ENCODE measurements at regions not wholly inside any gene's neighbourhood (a gene's known extent, or its start where the extent isn't known, plus 50 kb on each side); places are given as distances from the start of the nearest gene placed in this dataset.

- Histone ChIP-seq H3K27ac (no peak overlapping the region), H3K9me3 (no peaks in the 10 kb centered on the region), H3K36me3 (no peaks in the 10 kb centered on the region), H3K4me3 (no peak overlapping the region), H3K4me1 (no peaks in the 10 kb centered on the region), H3K27me3 (no peaks in the 10 kb centered on the region)
- ATAC-seq (ENCODE audit: low FRiP score in 2 of 2) (no peak), DNase-seq (no peak)
- TF ChIP-seq CTCF (IDR thresholded peaks at IDR 0.05) (no peak), EP300 (IDR thresholded peaks at IDR 0.05) (no peak), POLR2AphosphoS5 (IDR thresholded peaks at IDR 0.05) (no peak), POLR2A (IDR thresholded peaks at IDR 0.05) (no peak)
Measured at GRCh38 chr6:56889492-56889891, 65.4 kb upstream of the BEND6 start.

GRCh38 chr6:56888687-56889086, 66.2 kb upstream of the BEND6 start:
- TF ChIP-seq POLR2A (IDR thresholded peaks at IDR 0.05) (no peak), POLR2AphosphoS5 (IDR thresholded peaks at IDR 0.05) (no peak), CTCF (IDR thresholded peaks at IDR 0.05) (no peak), EP300 (IDR thresholded peaks at IDR 0.05) (no peak)
- 76 to 79% methylated on average over 1 of the region's 1 CpG for WGBS, 2 donors

GRCh38 chr6:56887086-56887485, 67.8 kb upstream of the BEND6 start:
- Histone ChIP-seq H3K9me3 (no peaks in the 10 kb centered on the region), H3K4me3 (no peak overlapping the region), H3K36me3 (no peaks in the 10 kb centered on the region), H3K27me3 (no peaks in the 10 kb centered on the region), H3K27ac (no peak overlapping the region), H3K4me1 (no peaks in the 10 kb centered on the region)
- no peak for ATAC-seq (ENCODE audit: low FRiP score in 2 of 2)
- DNase-seq: no peak
- WGBS, 2 donors: 72 to 92% methylated on average over 1 of the region's 1 CpG
- no peak for TF ChIP-seq CTCF (IDR thresholded peaks at IDR 0.05)
- no peak for TF ChIP-seq POLR2A (IDR thresholded peaks at IDR 0.05)
- no peak for TF ChIP-seq EP300 (IDR thresholded peaks at IDR 0.05)
- no peak for TF ChIP-seq POLR2AphosphoS5 (IDR thresholded peaks at IDR 0.05)

More at GRCh38 chr6:56888687-56889086, 66.2 kb upstream of the BEND6 start:
- Histone ChIP-seq H3K4me3 (no peak overlapping the region), H3K4me1 (no peaks in the 10 kb centered on the region), H3K9me3 (no peaks in the 10 kb centered on the region), H3K27ac (no peak overlapping the region), H3K36me3 (no peaks in the 10 kb centered on the region), H3K27me3 (no peaks in the 10 kb centered on the region)
- DNase-seq: no peak
- no peak for ATAC-seq (ENCODE audit: low FRiP score in 2 of 2)

GRCh38 chr6:56877922-56878321, 77.0 kb upstream of the BEND6 start:
- Histone ChIP-seq H3K36me3 (no peaks in the 10 kb centered on the region), H3K4me1 (no peaks in the 10 kb centered on the region), H3K27me3 (no peaks in the 10 kb centered on the region), H3K27ac (no peak overlapping the region), H3K4me3 (no peak overlapping the region), H3K9me3 (no peaks in the 10 kb centered on the region)
- ATAC-seq (ENCODE audit: low FRiP score in 2 of 2) (no peak), DNase-seq (no peak)
- TF ChIP-seq POLR2A (IDR thresholded peaks at IDR 0.05) (no peak), POLR2AphosphoS5 (IDR thresholded peaks at IDR 0.05) (no peak), CTCF (IDR thresholded peaks at IDR 0.05) (no peak), EP300 (IDR thresholded peaks at IDR 0.05) (no peak)
- 86% methylated on average over 2 of the region's 2 CpGs for WGBS, 2 donors

GRCh38 chr6:56875961-56876360, 78.9 kb upstream of the BEND6 start:
- Histone ChIP-seq H3K4me1 (no peaks in the 10 kb centered on the region), H3K27me3 (no peaks in the 10 kb centered on the region), H3K4me3 (no peak overlapping the region), H3K36me3 (no peaks in the 10 kb centered on the region), H3K9me3 (no peaks in the 10 kb centered on the region), H3K27ac (no peak overlapping the region)
- no peak for TF ChIP-seq POLR2A (IDR thresholded peaks at IDR 0.05)
- no peak for TF ChIP-seq CTCF (IDR thresholded peaks at IDR 0.05)
- TF ChIP-seq POLR2AphosphoS5 (IDR thresholded peaks at IDR 0.05): no peak
- TF ChIP-seq EP300 (IDR thresholded peaks at IDR 0.05): no peak
- ATAC-seq (ENCODE audit: low FRiP score in 2 of 2): no peak
- no peak for DNase-seq
- WGBS, 2 donors: 96 to 97% methylated on average over 5 of the region's 5 CpGs

Measured in upper lobe of left lung (tissue), 6 donors.